CD14-positive monocyte (primary cell): ENCODE measurements at regions not wholly inside any gene's neighbourhood (a gene's known extent, or its start where the extent isn't known, plus 50 kb on each side); places are given as distances from the start of the nearest gene placed in this dataset.

Experiments
- DNase-seq, 3 donors: peaks; one replicate each; pipeline ENCODE4 v3.0.0-alpha.2; 2011 to 2022
- H2AFZ ChIP-seq: 2 replicates; pipeline ENCODE4 v1.6.0; 2012; ENCODE audit warnings: mild to moderate bottlenecking, low read depth, low read length, inconsistent platforms; ENCODE audit not compliant: insufficient read depth, poor library complexity, severe bottlenecking
- H3K27ac ChIP-seq, 2 donors: 1 replicate in 1 of 2; 2 replicates in 1 of 2; pipeline ENCODE4 v1.5.1; 2012 to 2013; ENCODE audit warnings: low read length in 2 of 2, control low read depth in 1 of 2, inconsistent platforms in 1 of 2, low read depth in 1 of 2, mild to moderate bottlenecking in 1 of 2
- H3K27me3 ChIP-seq, 2 donors: one replicate each; pipeline versions ENCODE4 v1.6.0 to v1.6.1; 2011 to 2013; ENCODE audit warnings: low read length in 2 of 2; ENCODE audit not compliant: control insufficient read depth in 2 of 2, insufficient read depth in 2 of 2
- H3K36me3 ChIP-seq, 2 donors: replicated peaks in 1 of 2; 1 replicate in 1 of 2; 2 replicates in 1 of 2; pipeline versions ENCODE4 v1.5.1 to v1.6.1; 2012 to 2013; ENCODE audit warnings: low read length in 2 of 2, control low read depth in 1 of 2, inconsistent platforms in 1 of 2, mild to moderate bottlenecking in 1 of 2; ENCODE audit not compliant: insufficient read depth in 2 of 2, control insufficient read depth in 1 of 2
- H3K4me1 ChIP-seq, 2 donors: 1 replicate in 1 of 2; 2 replicates in 1 of 2; pipeline versions ENCODE4 v1.5.1 to v1.6.1; 2012 to 2013; ENCODE audit warnings: low read length in 2 of 2, control low read depth in 1 of 2, inconsistent platforms in 1 of 2, mild to moderate bottlenecking in 1 of 2, moderate library complexity in 1 of 2; ENCODE audit not compliant: insufficient read depth in 2 of 2, control insufficient read depth in 1 of 2
- H3K4me2 ChIP-seq: replicated peaks from 2 replicates; pipeline ENCODE3; 2012; ENCODE audit warnings: low read length, moderate library complexity, mild to moderate bottlenecking; ENCODE audit not compliant: poor library complexity, severe bottlenecking; ENCODE audit errors: extremely low read depth
- H3K4me3 ChIP-seq, 3 experiments: fragments of 200-600 bp in 1 of 3; sonication (generic) in 1 of 3; replicated peaks in 1 of 3; 1 replicate in 2 of 3; 2 replicates in 1 of 3; pipeline ENCODE4 v1.5.1; 2011 to 2013; ENCODE audit warnings: low read length in 3 of 3, mild to moderate bottlenecking in 3 of 3, control low read depth in 2 of 3, low read depth in 2 of 3, inconsistent platforms in 1 of 3, moderate library complexity in 1 of 3
- H3K79me2 ChIP-seq: 2 replicates; pipeline ENCODE4 v1.6.0; 2012; ENCODE audit warnings: mild to moderate bottlenecking, control low read depth, inconsistent platforms, low read length, moderate library complexity; ENCODE audit not compliant: insufficient read depth
- H3K9ac ChIP-seq: 2 replicates; pipeline ENCODE4 v1.6.0; 2017; ENCODE audit warnings: low read length, mild to moderate bottlenecking; ENCODE audit not compliant: insufficient read depth, poor library complexity, severe bottlenecking
- H3K9me3 ChIP-seq, 2 donors: replicated peaks in 1 of 2; 1 replicate in 1 of 2; 2 replicates in 1 of 2; pipeline versions ENCODE4 v1.5.1 to v1.6.1; 2012 to 2013; ENCODE audit warnings: low read length in 2 of 2, control low read depth in 1 of 2; ENCODE audit not compliant: control insufficient read depth in 1 of 2, insufficient read depth in 1 of 2
- H4K20me1 ChIP-seq: 2 replicates; pipeline ENCODE4 v1.6.0; 2012; ENCODE audit warnings: mild to moderate bottlenecking, low read length, control low read depth, moderate library complexity; ENCODE audit not compliant: insufficient read depth
- H3K27ac Mint-ChIP-seq, 7 donors: one replicate each; pipeline ENCODE4 v1.8.0; 2020; ENCODE audit warnings: mild to moderate bottlenecking in 7 of 7, mixed read lengths in 7 of 7, moderate library complexity in 6 of 7, inconsistent platforms in 2 of 7
- H3K27me3 Mint-ChIP-seq, 3 donors: one replicate each; pipeline ENCODE4 v1.8.0; 2021 to 2022; ENCODE audit warnings: low read depth in 3 of 3, mild to moderate bottlenecking in 3 of 3, mixed read lengths in 3 of 3, moderate library complexity in 3 of 3, inconsistent platforms in 1 of 3
- H3K36me3 Mint-ChIP-seq, 2 donors: one replicate each; pipeline ENCODE4 v1.8.0; 2020; ENCODE audit warnings: mixed read lengths in 2 of 2, inconsistent platforms in 1 of 2, mild to moderate bottlenecking in 1 of 2
- H3K4me1 Mint-ChIP-seq: one replicate; pipeline ENCODE4 v1.8.0; 2020; ENCODE audit warnings: mild to moderate bottlenecking, mixed read lengths
- H3K4me3 Mint-ChIP-seq, 2 donors: one replicate each; pipeline ENCODE4 v1.8.0; 2020; ENCODE audit warnings: mild to moderate bottlenecking in 2 of 2, mixed read lengths in 2 of 2, moderate library complexity in 1 of 2
- H3K9me3 Mint-ChIP-seq, 7 donors: one replicate each; pipeline ENCODE4 v1.8.0; 2020 to 2022; ENCODE audit warnings: mixed read lengths in 7 of 7, mild to moderate bottlenecking in 6 of 7, moderate library complexity in 6 of 7, inconsistent platforms in 2 of 7
- CTCF ChIP-seq: fragments of 200-600 bp; IDR thresholded peaks from one replicate; pipeline ENCODE4 v1.8.0; 2022; ENCODE audit warnings: antibody characterized with exemption, mild to moderate bottlenecking
- WGBS: methylation state at CpG from one replicate; pipeline ENCODE4 v1.1.5; 2013; ENCODE audit warnings: missing lambda C conversion rate; ENCODE audit not compliant: insufficient coverage; 5-methylcytosine and 5-hydroxymethylcytosine counted together
- intact Hi-C, 2 donors: fragments of 100-400 bp; cut with micrococcal nuclease; formaldehyde crosslinking; loops; one replicate each; pipeline versions ENCODE4 v1.15.0 to v1.15.1; 2023

GRCh38 chr6:156689656-156690055, 87.5 kb upstream of the ARID1B start:
- no peak overlapping the region for H3K4me3 ChIP-seq
- Mint-ChIP-seq H3K36me3 (no peaks in the 10 kb centered on the region), H3K27me3 (peaks cover 2 to 6% (median 4%) of the 10 kb centered on the region in 3 donors), H3K9me3 (peaks cover 0 to 2% (median 0%) of the 10 kb centered on the region in 7 donors), H3K4me1 (peaks cover 32% of the 10 kb centered on the region), H3K27ac (peak overlapping the region in 5 of 7 donors; percentile 5 to 63 (median 31)), H3K4me3 (no peak overlapping the region)
- peaks cover 27 to 35% of the 10 kb centered on the region in 2 donors for H3K4me1 ChIP-seq
- H2AFZ ChIP-seq: no peak overlapping the region
- intact Hi-C loops: loop anchor here in 1 of 2 donors (5.0 kb wide), 3 partner anchors 268 to 1362 kb away; no protein-coding TSS in a partner anchor
- DNase-seq: peak; percentile 47 to 78 (median 72)
- no peaks in the 10 kb centered on the region for H3K27me3 ChIP-seq
- H3K9me3 ChIP-seq: no peaks in the 10 kb centered on the region
- TF ChIP-seq CTCF: no peak
- no peaks in the 10 kb centered on the region for H3K36me3 ChIP-seq
- H3K9ac ChIP-seq: no peak overlapping the region
- H3K4me2 ChIP-seq: no peak overlapping the region
- no peaks in the 10 kb centered on the region for H4K20me1 ChIP-seq
- H3K79me2 ChIP-seq: no peaks in the 10 kb centered on the region
- no peak overlapping the region for H3K27ac ChIP-seq
- WGBS: 0% methylated on average over 1 of the region's 2 CpGs

GRCh38 chr6:156688620-156688971, 88.6 kb upstream of the ARID1B start:
- H3K9me3 Mint-ChIP-seq: peaks cover 0 to 3% (median 0%) of the 10 kb centered on the region in 7 donors
- H3K27me3 ChIP-seq: no peaks in the 10 kb centered on the region
- WGBS: no CpG with 5 or more reads among the region's 1 CpG
- H3K27ac ChIP-seq: no peak overlapping the region
- H3K9ac ChIP-seq: no peak overlapping the region
- DNase-seq: no peak
- H3K4me3 ChIP-seq: no peak overlapping the region
- no peaks in the 10 kb centered on the region for H4K20me1 ChIP-seq
- H3K27me3 Mint-ChIP-seq: peaks cover 2 to 6% (median 5%) of the 10 kb centered on the region in 3 donors
- no peaks in the 10 kb centered on the region for H3K36me3 Mint-ChIP-seq
- H3K9me3 ChIP-seq: no peaks in the 10 kb centered on the region
- H3K4me1 ChIP-seq: peaks cover 27 to 35% of the 10 kb centered on the region in 2 donors
- H2AFZ ChIP-seq: peak overlapping the region; percentile 96
- no peak for TF ChIP-seq CTCF
- intact Hi-C loops: loop anchor here in 1 of 2 donors (5.0 kb wide), 3 partner anchors 269 to 1361 kb away; no protein-coding TSS in a partner anchor
- no peak overlapping the region for H3K4me2 ChIP-seq
- peak overlapping the region in 1 of 7 donors; percentile 10 for H3K27ac Mint-ChIP-seq
- H3K4me1 Mint-ChIP-seq: peaks cover 32% of the 10 kb centered on the region
- H3K36me3 ChIP-seq: no peaks in the 10 kb centered on the region
- H3K4me3 Mint-ChIP-seq: no peak overlapping the region
- no peaks in the 10 kb centered on the region for H3K79me2 ChIP-seq
